Fibroblast of gingiva (primary cell): ENCODE measurements at regions not wholly inside any gene's neighbourhood (a gene's known extent, or its start where the extent isn't known, plus 50 kb on each side); places are given as distances from the start of the nearest gene placed in this dataset.
"Not testable (repeated sequence)": the region's sequence is repeated elsewhere in the genome, so short reads cannot be mapped to it uniquely, and the experiment has no call there.

ENCODE experiments used
- DNase-seq: peaks from one replicate; pipeline ENCODE4 v3.0.0-alpha.2; 2011; ENCODE audit warnings: low read depth

DNA sequence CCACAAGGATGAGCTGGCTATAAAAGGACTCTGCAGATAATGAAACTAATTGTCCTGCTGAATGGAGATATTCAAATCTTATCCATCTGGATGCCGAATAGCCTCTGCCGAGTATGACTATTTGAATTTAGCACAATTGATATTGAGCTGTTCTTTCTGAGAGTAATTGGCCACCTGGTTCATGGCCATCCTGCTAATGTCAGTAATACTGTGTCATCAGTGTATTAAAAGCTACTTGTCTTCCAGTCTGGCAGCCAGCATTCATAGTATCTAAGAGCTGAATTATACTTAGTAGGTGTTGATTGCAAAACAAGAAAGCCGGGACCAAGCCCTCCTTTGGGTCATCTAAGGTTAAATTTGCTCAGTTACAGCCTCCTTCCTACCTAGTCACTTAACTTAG is 310.7 kb upstream of the NCAM1 start:
- DNase-seq, result no peak

DNA sequence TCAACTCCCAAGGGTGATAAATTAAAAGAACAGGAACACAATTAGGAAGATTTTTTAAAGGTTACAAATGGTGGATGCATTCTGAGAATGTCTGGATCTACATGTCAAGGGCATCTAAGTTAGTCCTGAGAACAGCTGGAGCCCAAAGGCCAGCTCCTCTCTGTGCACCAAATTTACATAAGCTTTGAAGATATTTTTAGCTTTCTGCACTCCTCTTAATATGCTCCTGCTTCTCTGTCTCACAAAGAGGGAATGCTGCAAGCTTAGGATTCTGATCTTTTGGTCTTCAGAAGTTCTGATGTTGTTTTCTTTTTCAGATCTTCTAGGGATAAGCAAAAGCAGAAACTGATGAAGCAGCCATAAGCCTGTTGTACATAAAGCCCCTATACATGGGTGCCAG is 309.8 kb upstream of the NCAM1 start:
- DNase-seq, result no peak

DNA sequence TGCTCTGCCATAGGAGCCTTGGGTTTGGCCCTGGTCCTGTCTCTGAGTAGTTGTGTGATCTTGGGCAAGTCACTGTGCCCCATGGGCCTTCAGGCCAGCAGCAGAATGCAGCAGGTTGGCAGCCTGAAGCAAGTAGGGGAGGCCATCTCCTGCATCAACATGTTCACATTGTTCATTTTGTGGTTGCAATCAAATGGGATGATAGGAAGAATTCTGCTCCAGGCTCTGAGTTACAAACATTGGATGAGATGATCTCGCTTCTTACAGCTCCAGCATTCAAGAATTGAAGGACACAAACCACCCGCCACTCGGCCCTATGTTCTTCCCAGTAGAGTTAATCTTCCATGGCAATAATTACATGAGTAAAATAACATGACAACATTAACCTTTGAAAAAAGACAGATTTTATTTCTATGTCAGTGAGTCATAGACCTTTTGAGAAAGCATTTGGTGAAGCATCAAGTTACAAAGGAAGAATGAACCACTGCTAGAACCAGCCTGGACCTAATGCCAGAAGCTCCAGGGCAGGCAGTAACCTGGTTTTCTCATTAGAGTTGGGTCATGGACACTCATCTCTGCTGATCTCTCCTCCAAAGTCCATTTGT is 308.3 kb upstream of the NCAM1 start:
- DNase-seq, result peak; percentile 14

DNA sequence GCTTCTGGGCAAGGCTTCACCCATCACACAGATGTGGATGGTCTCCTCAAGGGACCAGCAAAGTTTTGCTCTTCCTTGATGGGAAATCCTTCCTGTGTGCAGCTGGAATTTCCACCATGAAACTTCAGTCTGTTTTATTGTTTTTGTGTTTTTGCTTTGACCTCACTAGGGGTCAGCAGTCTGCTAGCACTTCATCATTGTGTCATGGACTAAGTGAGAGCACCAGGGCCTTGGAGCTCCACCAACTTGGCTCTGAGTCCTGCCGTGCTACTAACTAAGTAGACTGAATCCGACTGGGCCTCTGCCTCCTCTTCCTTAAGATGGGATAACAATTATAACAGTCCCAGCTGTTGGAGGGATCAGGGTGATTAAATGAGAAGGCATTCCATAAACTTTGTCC is 305.8 kb upstream of the NCAM1 start:
- peak; percentile 52 for DNase-seq

DNA sequence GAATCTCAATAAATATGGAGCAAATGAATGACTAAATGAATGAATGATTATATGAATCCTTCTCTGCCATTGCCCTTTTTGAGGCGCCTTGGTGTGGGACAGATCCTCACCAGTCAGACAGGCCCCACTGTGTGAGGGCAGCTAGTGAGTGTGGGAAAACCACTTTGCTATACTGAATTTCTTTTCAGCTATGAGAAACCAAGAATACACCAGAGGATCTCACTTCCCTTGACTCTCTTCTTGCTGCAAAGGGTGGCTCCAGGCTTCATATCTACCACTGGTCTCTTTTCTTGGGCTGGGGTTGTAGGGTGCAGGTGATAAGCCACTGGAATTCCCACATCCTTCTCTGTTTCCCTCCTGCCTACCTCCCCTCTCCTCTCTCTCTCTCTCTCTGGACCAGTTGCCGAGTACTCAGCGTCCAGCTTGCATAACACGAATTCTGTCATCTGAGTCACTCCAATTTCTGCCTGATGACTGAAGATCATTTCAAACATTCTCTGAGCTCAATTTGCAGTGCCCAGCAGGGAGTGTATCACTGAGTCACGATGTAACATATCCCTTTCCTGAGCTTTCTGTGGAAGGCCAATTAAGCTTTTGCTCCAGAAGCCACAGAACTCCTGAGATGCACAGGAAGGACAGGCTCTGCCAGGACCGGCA is 304.3 kb upstream of the NCAM1 start:
- DNase-seq, result peak; percentile 45

DNA sequence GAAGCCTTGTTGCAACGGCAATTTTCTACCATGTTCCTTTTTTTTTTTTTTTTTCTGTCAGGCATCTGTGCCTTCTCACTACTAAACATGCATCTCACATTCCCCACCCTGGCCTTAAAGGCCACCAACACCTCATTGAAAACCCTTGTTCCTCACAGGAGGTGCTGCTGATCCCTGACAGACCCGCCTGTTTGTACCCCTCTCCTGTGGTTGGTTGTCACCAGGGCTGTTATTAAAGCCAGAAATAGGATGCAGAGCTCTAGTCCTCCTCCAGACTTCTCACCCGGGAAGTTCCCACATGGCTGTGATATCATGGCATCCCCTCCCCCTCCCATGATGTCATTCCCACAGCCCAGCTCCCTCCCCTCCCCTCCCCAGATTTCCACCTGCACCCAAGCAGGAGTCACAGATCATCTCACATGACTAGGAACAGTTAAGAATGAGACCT is 302.8 kb upstream of the NCAM1 start:
- DNase-seq, result no peak

DNA sequence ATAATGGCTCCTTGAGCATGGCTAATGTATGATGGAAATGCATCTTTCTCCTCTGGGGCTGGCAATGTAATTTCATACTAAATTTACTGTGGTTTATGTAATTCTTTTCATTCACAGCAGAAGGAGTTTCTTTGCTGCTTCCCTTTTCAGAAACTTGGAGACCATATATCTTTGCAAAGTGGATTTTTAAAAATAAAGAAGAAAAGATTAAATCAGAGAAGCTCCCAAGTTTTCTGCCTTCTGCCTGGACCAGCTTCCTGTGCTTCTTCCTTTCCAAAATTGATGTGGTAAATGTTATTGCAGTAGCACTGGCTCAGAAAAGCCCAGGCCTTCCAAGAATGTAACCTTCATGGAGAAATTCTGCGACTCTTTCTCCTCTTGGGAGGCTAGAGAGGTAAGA is 300.1 kb upstream of the NCAM1 start:
- DNase-seq, result no peak

DNA sequence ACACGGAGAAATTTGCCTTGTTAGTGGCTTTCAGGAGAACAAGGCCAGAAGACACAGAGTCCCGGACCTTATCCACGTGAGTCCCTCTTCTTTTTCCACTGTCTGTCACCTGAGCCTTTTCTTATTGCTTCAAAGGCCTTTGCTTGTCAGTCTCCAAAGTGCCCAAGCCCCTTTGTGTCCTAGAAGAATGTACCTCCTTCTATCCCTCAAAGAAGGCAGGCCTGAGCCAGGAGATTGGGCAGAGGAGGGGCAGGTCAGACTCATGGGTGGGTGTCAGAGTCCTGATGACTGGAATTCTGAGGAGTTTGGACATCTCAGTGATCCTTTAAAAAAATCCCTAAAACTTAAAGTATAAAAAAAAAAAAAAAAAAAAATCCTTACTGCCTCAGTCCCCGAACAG is 299.6 kb upstream of the NCAM1 start:
- DNase-seq, result no peak

DNA sequence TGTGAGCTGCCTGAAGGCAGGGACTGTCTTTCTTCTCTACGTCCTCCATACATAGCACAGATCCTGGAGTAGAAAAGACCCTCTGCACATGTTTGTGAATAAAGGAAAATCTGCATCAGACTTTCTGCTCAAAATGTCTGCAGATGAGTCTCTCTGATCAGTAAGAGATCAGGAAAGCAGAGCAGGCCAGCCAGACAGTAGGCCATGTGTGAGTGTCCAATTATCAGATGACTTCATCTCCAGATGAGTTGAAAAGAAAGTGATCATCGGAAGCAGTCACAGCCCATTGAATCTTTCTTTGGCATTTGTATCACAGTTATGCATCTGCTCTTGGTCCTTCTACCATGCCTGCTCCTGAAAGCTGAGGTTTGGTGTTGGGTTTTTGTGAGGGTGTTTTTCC is 298.7 kb upstream of the NCAM1 start:
- no peak for DNase-seq

DNA sequence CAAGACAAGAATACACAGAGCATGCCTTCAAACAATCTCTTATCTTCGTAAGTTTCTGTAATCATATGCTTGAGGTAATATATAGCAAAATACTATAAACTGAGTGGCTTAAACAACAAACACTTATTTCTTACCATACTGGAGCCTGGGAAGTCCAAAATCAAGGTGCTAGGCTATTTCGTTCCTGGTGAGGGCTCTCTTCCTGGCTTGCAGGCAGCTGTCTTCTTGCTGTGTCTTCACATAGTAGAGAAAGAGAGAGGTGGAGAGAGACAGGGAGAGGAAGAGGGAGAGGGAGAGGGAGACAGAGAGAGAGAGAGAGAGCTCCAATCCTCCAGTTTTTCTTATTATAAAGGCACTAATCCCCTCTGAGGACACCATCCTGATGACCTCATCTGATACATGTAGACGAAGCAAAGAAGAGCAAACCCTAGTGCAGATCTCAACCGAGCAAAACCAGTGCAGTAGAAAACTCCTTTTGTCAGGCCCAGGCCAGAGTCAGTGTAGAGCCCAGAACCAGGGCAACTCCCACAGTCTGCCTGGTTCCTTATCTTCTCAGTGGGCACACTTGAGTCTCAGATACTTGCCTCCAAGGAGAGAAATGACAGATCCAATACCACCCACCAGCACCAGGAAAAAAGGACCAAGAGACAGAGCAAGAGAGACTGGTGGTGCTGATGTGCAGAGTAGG is 297.1 kb upstream of the NCAM1 start:
- DNase-seq, result no peak

DNA sequence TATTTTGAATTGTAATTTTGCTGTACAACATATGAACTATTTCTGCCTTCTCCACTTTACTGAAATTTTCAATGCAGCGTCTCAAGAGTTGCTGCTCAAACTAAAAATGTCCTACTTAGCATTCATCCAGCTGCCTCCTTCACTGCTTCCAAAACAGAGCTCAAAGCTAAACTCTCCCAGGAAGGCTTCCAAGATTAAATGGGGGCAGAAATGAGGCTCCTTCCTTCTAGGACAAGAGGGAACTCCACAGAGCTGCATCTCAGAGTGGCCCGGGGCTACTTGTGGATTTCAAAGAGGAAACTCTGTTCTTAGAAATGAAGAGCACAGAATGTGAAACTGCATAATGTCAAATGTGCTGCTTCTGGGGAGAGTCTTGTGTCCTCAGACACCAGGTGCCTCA is 295.9 kb upstream of the NCAM1 start:
- DNase-seq, result no peak

DNA sequence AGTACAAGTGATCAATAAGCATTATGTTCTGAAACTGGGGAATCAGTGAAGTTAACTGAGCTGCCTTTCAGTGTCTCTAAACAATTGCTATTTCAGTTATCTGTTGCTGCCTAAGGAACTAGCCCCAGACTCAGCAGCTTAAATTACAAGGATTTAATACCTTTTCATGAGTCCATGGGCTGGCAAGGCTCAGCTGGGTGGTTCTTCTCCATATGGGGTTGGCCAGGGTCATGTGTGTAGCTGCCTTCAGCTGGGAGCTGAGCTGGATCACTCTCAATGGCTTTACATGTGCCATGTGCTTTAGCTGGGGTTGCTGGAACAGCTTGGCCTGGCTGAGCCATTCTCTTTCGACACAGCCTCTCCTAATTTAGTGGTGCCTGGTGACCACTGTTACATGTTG is 295.0 kb upstream of the NCAM1 start:
- no peak for DNase-seq

DNA sequence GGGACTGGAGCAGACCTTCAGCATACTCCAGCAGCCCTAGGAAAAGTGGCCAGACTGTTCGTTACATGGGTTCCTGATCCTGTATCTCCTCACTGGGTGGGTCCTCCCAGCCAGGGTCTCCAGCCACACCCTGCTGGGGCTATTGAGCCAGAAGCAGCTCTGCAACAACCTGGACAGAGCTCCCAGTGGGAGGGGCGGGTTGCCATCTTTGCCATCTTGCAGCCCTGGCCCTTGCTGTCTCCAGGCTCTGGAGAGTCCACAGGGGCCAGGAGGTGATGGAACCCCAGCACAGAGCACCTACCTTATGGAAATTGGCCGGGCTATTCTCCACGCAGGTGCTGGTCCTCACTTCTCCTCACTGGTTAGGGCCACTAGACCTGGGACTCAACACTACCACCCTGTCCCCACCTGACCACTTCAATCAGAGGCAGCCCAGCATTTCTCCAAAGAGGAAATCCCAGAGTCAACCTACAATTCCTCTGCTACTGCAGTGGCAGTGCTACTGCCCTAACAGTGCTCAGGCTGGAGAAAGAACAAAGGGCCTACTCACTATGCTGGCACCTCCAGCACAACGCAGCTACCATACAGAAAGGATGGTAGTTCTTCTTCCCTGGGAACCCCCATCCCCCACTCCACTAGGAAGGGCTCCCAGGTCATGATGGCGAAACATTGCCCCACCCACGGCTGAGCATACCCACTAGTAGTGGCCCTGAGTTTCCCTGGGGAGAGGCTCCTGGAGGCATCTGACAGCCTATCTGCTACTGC is 290.2 kb upstream of the NCAM1 start:
- DNase-seq, result no peak

DNA sequence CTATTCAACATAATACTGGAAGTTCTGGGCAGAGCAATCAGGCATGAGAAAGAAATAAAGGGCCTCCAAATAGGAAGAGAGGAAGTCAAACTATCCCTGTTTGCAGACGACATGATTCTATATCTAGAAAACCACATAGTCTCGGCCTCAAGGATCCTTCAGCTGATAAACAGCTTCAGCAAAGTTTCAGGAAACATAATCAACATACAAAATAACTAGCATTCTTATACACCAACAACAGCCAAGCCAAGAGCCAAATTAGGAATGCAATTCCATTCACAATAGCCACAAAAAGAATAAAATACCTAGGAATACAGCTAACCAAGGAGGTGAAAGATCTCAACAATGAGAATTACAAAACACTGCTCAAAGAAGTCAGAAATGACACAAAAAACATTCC is 287.8 kb upstream of the NCAM1 start:
- DNase-seq, result not testable (repeated sequence)

DNA sequence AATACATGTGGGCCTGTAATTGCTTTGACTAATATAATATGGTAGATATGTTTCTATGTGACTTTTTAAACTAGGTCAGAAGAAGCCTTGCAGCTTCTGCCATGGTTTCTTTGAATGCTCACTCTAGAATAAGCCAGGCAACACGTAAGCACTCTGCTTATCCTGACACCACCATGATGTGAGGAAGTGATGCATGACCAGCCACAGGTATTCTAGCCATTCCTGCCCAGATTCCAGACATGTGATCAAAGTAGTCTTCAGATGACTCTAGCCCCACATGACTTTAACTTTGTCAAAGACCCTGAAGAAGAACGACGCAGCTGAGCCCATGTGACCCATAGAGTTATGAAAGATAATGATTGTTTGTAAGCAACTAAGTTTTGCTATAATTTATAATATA is 276.1 kb upstream of the NCAM1 start:
- no peak for DNase-seq

DNA sequence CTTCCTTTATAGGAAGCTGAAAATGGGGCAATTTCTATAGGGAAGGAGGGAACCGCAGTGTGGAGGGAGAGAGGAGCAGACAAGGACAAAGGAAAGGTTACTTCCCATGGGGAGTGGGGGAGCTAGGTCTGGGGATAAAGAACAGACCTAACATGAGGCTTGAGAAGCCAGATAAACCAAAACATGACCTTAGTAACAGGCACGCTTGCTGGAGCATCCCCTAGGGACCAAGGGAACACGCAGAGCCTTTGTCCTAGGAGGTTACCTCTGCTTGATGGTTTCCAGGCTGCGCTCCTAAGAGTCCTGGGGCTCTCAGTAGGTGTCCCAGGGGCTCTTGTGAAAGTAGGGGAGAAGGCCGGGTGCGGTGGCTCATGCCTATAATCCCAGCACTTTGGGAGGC is 271.4 kb upstream of the NCAM1 start:
- no peak for DNase-seq

DNA sequence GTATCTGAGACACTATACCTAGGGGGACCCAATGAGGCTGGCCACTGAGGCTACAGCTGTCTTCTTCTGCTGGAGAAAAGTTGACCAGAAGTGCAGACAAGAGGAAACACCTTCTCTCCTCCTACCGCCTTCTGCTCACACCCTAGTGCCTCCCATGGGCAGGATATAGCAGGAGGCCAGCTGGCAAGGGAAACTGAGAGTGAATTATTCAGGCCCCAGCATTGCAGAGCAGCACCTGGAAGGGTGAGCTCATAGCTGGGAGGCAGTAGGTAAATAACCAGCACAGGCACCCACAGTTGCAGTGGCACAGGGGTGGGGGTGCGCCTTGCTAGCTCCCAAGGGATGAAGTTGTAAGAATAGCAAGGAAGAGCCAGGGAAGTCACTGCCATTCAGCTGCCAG is 267.4 kb upstream of the NCAM1 start:
- DNase-seq, result no peak

DNA sequence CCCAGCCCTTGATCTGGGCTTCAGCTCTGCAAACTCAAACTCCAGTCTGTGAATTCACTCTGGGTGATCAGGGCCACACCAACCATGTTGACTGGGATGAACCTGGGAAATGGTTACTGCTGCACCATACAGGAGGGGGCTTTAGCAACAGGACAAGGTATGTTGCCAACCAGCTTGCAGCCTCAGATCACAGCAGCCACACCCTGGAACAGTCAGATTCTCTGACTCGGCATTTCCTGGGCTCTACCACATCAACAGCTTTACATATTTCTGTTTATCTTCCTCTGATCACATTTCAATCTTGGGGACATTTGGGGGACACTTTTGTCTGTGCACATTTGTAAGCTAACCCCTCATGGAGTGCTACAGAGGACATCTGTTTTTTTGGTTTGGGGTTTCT is 267.0 kb upstream of the NCAM1 start:
- DNase-seq, result no peak

DNA sequence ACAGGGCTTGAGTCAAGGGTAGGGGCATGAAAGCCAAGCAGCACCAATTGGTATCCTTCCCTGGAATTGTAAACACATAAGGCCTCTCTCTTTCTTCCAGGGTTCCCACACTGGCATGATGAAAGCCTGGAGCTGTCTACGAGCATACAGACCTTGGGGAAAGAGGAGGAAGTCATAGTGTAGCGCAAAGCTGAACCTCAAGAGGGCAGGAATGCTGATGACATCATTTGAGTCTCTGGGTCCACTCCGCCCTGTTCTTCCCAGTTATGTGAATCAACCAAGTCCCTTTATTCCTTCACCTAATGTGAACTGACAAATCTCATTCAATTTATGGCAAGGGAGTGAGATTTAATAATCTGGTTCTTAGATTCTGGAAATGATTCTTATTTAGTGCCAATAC is 266.4 kb upstream of the NCAM1 start:
- DNase-seq, result no peak

DNA sequence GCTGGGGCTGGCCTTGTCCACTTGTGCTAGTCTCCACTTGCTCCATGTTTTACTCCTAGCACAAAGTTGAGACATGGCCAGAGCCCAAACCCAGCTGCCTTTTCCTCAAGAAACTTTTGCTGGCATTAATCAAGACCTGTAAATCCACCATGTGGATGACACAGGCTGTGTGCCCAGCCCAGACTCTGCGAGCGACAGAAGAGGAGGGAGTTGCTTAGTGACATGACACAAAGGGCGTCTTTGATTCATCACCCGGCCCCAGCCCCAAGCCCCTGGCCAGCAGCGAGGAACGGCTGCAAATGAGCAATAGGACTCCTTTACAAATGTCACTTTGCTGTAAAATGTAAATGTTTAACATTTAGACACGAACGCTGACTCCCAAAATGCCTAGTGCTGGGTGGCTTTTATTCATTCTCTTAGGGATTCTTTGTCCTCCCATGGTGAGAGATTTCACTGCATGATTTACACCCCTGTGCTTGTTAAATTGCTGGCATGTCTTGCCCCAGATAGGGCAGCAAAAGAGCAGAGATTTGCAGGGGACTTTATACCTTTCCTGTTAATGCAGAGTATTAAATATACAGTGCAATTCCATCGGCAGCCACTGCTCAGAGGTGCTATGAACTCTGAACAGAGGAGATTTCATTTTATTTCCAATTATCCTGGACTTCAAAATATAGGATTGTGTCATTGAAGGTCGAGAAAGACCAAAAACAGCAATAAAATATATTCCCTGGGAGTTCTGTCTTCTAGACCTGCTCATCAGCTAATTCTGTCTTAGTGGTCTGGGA is 263.6 kb upstream of the NCAM1 start:
- no peak for DNase-seq

DNA sequence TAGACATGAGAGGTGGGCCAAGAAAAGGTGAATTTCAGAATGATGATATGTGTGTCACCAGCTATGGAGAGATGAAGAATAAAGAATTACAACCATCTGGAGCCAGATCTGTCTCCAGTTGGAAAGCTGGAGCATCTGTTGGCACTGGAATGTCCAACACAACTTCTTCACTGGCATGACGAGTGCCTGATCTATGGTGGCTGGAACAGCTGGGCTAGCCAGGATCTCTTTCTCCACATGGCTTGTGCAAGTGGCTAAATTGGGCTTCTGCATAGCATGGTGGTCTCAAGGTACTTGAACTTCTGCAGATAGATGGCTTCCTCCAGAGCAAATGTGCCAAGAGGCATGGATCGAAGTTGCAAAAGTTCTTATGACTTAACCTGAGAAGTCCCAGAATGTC is 256.1 kb upstream of the NCAM1 start:
- DNase-seq, result no peak

DNA sequence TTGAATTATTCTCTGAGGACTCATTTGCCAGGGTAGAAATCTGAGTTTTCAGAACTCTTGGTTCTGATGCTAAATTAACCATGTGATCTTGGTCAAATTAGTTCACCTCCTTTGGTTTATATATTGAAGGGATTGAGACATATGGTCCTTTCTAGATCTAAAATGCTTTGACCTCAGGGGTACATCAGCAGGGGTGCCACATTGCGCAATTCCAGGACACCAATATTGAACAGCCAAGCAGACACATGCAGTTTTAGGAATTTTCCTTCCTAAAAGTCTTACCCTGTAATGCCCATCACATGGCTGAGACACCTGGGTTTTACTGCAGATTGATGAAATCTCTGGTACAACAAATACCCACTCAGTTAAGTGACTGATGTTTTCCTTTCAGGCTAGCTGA is 254.4 kb upstream of the NCAM1 start:
- no peak for DNase-seq
